ENCODE measurements at regions not wholly inside any gene's neighbourhood (a gene's known extent, or its start where the extent isn't known, plus 50 kb on each side); places are given as distances from the start of the nearest gene placed in this dataset.
"Not testable (repeated sequence)": the region's sequence is repeated elsewhere in the genome, so short reads cannot be mapped to it uniquely, and the experiment has no call there.

- Histone ChIP-seq H3K9ac (ENCODE audit: low read depth in 1 of 3, low read length in 3 of 3) (no peak overlapping the region), H3K27ac (ENCODE audit: low read depth, low read length) (no peak overlapping the region), H3K36me3 (ENCODE audit: control insufficient read depth in 3 of 3, insufficient read depth in 3 of 3, low read length in 3 of 3) (no peaks in the 10 kb centered on the region), H3K9me3 (ENCODE audit: control insufficient read depth in 3 of 3, low read length in 3 of 3) (no peaks in the 10 kb centered on the region), H3K4me3 (ENCODE audit: low read length in 3 of 3) (no peak overlapping the region), H3K27me3 (ENCODE audit: control insufficient read depth in 3 of 3, insufficient read depth in 3 of 3, low read length in 3 of 3) (no peaks in the 10 kb centered on the region), H3K4me1 (ENCODE audit: control insufficient read depth in 3 of 3, insufficient read depth in 3 of 3, low read length in 3 of 3) (peaks cover 0 to 3% (median 2%) of the 10 kb centered on the region in 3 donors)
These were observed 181.5 kb upstream of the E2F8 start for GRCh38 chr11:19422276-19422675.

GRCh38 chr11:19420868-19421533, 180.3 kb upstream of the E2F8 start:
- Histone ChIP-seq H3K27ac (ENCODE audit: low read depth, low read length) (no peak overlapping the region), H3K9me3 (ENCODE audit: control insufficient read depth in 3 of 3, low read length in 3 of 3) (no peaks in the 10 kb centered on the region), H3K36me3 (ENCODE audit: control insufficient read depth in 3 of 3, insufficient read depth in 3 of 3, low read length in 3 of 3) (no peaks in the 10 kb centered on the region), H3K27me3 (ENCODE audit: control insufficient read depth in 3 of 3, insufficient read depth in 3 of 3, low read length in 3 of 3) (no peaks in the 10 kb centered on the region), H3K9ac (ENCODE audit: low read depth in 1 of 3, low read length in 3 of 3) (no peak overlapping the region), H3K4me3 (ENCODE audit: low read length in 3 of 3) (no peak overlapping the region), H3K4me1 (ENCODE audit: control insufficient read depth in 3 of 3, insufficient read depth in 3 of 3, low read length in 3 of 3) (peaks cover 0 to 2% (median 0%) of the 10 kb centered on the region in 3 donors)

DNA sequence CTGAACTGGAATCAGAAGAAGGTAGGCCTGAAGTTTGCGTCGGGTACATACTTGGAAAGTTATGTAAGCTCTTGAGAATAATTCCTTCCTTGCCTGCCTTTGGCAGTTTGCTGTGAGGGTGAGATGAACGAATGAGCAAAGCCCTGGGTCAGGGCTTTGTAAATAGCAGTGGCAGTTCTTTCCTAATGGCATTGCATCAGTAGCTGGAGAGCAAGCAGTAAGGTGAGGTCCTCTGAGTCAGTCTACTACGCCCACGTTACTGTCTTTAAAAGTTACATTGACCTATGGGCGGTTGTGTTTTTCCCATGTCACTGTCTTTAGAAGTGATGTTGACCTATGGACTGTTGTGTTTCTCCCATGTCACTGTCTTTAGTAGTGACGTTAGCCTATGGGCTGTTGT, 179.1 kb upstream of the E2F8 start:
- Histone ChIP-seq H3K4me1 (ENCODE audit: control insufficient read depth in 3 of 3, insufficient read depth in 3 of 3, low read length in 3 of 3) (peaks cover 0 to 2% (median 0%) of the 10 kb centered on the region in 3 donors), H3K4me3 (ENCODE audit: low read length in 3 of 3) (no peak overlapping the region)

GRCh38 chr11:19419021-19419750, 178.4 kb upstream of the E2F8 start:
- H3K27me3 ChIP-seq (ENCODE audit: control insufficient read depth in 3 of 3, insufficient read depth in 3 of 3, low read length in 3 of 3), result no peaks in the 10 kb centered on the region
- no peaks in the 10 kb centered on the region for H3K9me3 ChIP-seq (ENCODE audit: control insufficient read depth in 3 of 3, low read length in 3 of 3)
- H3K36me3 ChIP-seq (ENCODE audit: control insufficient read depth in 3 of 3, insufficient read depth in 3 of 3, low read length in 3 of 3), result no peaks in the 10 kb centered on the region
- no peak overlapping the region for H3K4me3 ChIP-seq (ENCODE audit: low read length in 3 of 3)
- H3K27ac ChIP-seq (ENCODE audit: low read depth, low read length), result no peak overlapping the region
- H3K4me1 ChIP-seq (ENCODE audit: control insufficient read depth in 3 of 3, insufficient read depth in 3 of 3, low read length in 3 of 3), result peaks cover 0 to 2% (median 0%) of the 10 kb centered on the region in 3 donors
- no peak overlapping the region for H3K9ac ChIP-seq (ENCODE audit: low read depth in 1 of 3, low read length in 3 of 3)

More for the DNA sequence above, 179.1 kb upstream of the E2F8 start:
- H3K36me3 ChIP-seq (ENCODE audit: control insufficient read depth in 3 of 3, insufficient read depth in 3 of 3, low read length in 3 of 3), result no peaks in the 10 kb centered on the region
- H3K27me3 ChIP-seq (ENCODE audit: control insufficient read depth in 3 of 3, insufficient read depth in 3 of 3, low read length in 3 of 3), result no peaks in the 10 kb centered on the region
- no peak overlapping the region for H3K9ac ChIP-seq (ENCODE audit: low read depth in 1 of 3, low read length in 3 of 3)
- no peak overlapping the region for H3K27ac ChIP-seq (ENCODE audit: low read depth, low read length)
- H3K9me3 ChIP-seq (ENCODE audit: control insufficient read depth in 3 of 3, low read length in 3 of 3), result no peaks in the 10 kb centered on the region

DNA sequence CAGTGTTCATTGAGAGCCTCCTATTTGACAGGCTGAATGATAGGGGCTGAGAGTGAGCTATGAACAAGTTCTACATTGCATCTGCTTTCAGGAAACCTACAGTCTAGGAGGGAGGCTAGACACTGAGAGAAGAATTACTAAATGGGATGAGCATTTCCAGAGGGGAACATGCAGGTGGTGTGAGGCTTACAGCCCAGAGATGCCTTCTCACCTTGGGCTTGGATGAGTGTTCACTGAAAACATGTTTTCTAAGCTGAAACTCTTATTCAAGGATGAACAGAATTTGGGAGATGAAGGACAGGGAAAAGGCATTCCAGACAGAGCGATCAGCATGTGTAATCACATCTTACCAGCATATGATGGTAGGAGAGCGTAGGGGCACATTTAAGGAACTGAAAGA, 177.5 kb upstream of the E2F8 start:
- H3K9ac ChIP-seq (ENCODE audit: low read depth in 1 of 3, low read length in 3 of 3), result no peak overlapping the region
- no peak overlapping the region for H3K27ac ChIP-seq (ENCODE audit: low read depth, low read length)
- H3K9me3 ChIP-seq (ENCODE audit: control insufficient read depth in 3 of 3, low read length in 3 of 3), result no peaks in the 10 kb centered on the region
- no peaks in the 10 kb centered on the region for H3K36me3 ChIP-seq (ENCODE audit: control insufficient read depth in 3 of 3, insufficient read depth in 3 of 3, low read length in 3 of 3)
- no peak overlapping the region for H3K4me3 ChIP-seq (ENCODE audit: low read length in 3 of 3)
- H3K27me3 ChIP-seq (ENCODE audit: control insufficient read depth in 3 of 3, insufficient read depth in 3 of 3, low read length in 3 of 3), result no peaks in the 10 kb centered on the region
- peaks cover 0 to 2% (median 0%) of the 10 kb centered on the region in 3 donors for H3K4me1 ChIP-seq (ENCODE audit: control insufficient read depth in 3 of 3, insufficient read depth in 3 of 3, low read length in 3 of 3)

DNA sequence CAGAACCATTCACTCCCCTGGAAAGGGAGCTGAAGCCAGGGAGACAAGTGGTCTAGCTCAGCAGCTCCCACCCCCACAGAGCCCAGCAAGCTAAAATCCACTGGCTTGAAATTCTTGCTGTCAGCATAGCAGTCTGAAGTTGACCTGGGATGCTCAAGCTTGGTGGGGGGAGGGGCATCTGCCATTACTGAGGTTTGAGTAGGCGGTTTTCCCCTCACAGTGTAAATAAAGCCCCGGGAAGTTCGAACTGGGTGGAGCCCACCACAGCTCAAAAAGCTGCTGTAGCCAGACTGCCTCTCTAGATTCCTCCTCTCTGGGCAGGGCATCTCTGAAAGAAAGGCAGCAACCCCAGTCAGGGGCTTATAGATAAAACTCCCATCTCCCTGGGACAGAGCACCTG, 171.3 kb upstream of the E2F8 start:
- not testable (repeated sequence) for H3K9me3 ChIP-seq (ENCODE audit: control insufficient read depth in 3 of 3, low read length in 3 of 3); H3K9ac ChIP-seq (ENCODE audit: low read depth in 1 of 3, low read length in 3 of 3); H3K27ac ChIP-seq (ENCODE audit: low read depth, low read length); H3K27me3 ChIP-seq (ENCODE audit: control insufficient read depth in 3 of 3, insufficient read depth in 3 of 3, low read length in 3 of 3); H3K4me1 ChIP-seq (ENCODE audit: control insufficient read depth in 3 of 3, insufficient read depth in 3 of 3, low read length in 3 of 3); H3K36me3 ChIP-seq (ENCODE audit: control insufficient read depth in 3 of 3, insufficient read depth in 3 of 3, low read length in 3 of 3); H3K4me3 ChIP-seq (ENCODE audit: low read length in 3 of 3)

- H3K4me3 ChIP-seq (ENCODE audit: low read length in 3 of 3), result no peak overlapping the region
- no peaks in the 10 kb centered on the region for H3K27me3 ChIP-seq (ENCODE audit: control insufficient read depth in 3 of 3, insufficient read depth in 3 of 3, low read length in 3 of 3)
- H3K36me3 ChIP-seq (ENCODE audit: control insufficient read depth in 3 of 3, insufficient read depth in 3 of 3, low read length in 3 of 3), result no peaks in the 10 kb centered on the region
- peaks cover 0 to 2% (median 0%) of the 10 kb centered on the region in 3 donors for H3K4me1 ChIP-seq (ENCODE audit: control insufficient read depth in 3 of 3, insufficient read depth in 3 of 3, low read length in 3 of 3)
- H3K9ac ChIP-seq (ENCODE audit: low read depth in 1 of 3, low read length in 3 of 3), result no peak overlapping the region
- no peaks in the 10 kb centered on the region for H3K9me3 ChIP-seq (ENCODE audit: control insufficient read depth in 3 of 3, low read length in 3 of 3)
- H3K27ac ChIP-seq (ENCODE audit: low read depth, low read length), result no peak overlapping the region
These were observed 169.3 kb upstream of the E2F8 start for GRCh38 chr11:19410032-19410431.

DNA sequence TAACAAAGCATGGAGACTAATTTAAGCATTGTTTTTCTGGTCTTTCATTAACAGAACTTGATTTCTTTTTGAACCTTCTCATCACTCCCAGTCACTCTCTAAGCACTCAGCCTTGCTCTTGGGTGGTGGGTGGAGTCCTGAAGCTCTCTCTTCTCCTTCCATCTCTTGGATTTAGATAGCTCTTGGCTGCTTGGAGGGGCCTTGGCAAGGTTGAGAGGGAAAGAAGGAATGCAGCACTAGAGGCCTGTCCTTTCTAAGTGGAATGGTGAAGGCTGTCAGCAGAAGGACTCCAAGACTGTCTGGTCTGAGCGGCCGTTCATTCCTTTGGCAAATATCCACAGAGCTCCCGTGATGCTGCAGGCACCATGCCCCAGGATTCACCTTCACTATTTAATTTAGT, 168.6 kb upstream of the E2F8 start:
- H3K4me1 ChIP-seq (ENCODE audit: control insufficient read depth in 3 of 3, insufficient read depth in 3 of 3, low read length in 3 of 3), result peaks cover 0 to 2% (median 0%) of the 10 kb centered on the region in 3 donors
- no peak overlapping the region for H3K9ac ChIP-seq (ENCODE audit: low read depth in 1 of 3, low read length in 3 of 3)
- no peaks in the 10 kb centered on the region for H3K9me3 ChIP-seq (ENCODE audit: control insufficient read depth in 3 of 3, low read length in 3 of 3)
- H3K4me3 ChIP-seq (ENCODE audit: low read length in 3 of 3), result no peak overlapping the region
- no peaks in the 10 kb centered on the region for H3K36me3 ChIP-seq (ENCODE audit: control insufficient read depth in 3 of 3, insufficient read depth in 3 of 3, low read length in 3 of 3)
- H3K27ac ChIP-seq (ENCODE audit: low read depth, low read length), result no peak overlapping the region
- no peaks in the 10 kb centered on the region for H3K27me3 ChIP-seq (ENCODE audit: control insufficient read depth in 3 of 3, insufficient read depth in 3 of 3, low read length in 3 of 3)

GRCh38 chr11:19407677-19408270, 167.0 kb upstream of the E2F8 start:
- H3K4me1 ChIP-seq (ENCODE audit: control insufficient read depth in 3 of 3, insufficient read depth in 3 of 3, low read length in 3 of 3), result peaks cover 0 to 2% (median 0%) of the 10 kb centered on the region in 3 donors
- no peaks in the 10 kb centered on the region for H3K36me3 ChIP-seq (ENCODE audit: control insufficient read depth in 3 of 3, insufficient read depth in 3 of 3, low read length in 3 of 3)
- no peaks in the 10 kb centered on the region for H3K9me3 ChIP-seq (ENCODE audit: control insufficient read depth in 3 of 3, low read length in 3 of 3)
- no peaks in the 10 kb centered on the region for H3K27me3 ChIP-seq (ENCODE audit: control insufficient read depth in 3 of 3, insufficient read depth in 3 of 3, low read length in 3 of 3)
- H3K27ac ChIP-seq (ENCODE audit: low read depth, low read length), result no peak overlapping the region
- H3K9ac ChIP-seq (ENCODE audit: low read depth in 1 of 3, low read length in 3 of 3), result no peak overlapping the region
- H3K4me3 ChIP-seq (ENCODE audit: low read length in 3 of 3), result no peak overlapping the region

- H3K4me3 ChIP-seq (ENCODE audit: low read length in 3 of 3), result no peak overlapping the region
- no peaks in the 10 kb centered on the region for H3K36me3 ChIP-seq (ENCODE audit: control insufficient read depth in 3 of 3, insufficient read depth in 3 of 3, low read length in 3 of 3)
- no peaks in the 10 kb centered on the region for H3K9me3 ChIP-seq (ENCODE audit: control insufficient read depth in 3 of 3, low read length in 3 of 3)
- H3K4me1 ChIP-seq (ENCODE audit: control insufficient read depth in 3 of 3, insufficient read depth in 3 of 3, low read length in 3 of 3), result peaks cover 0 to 2% (median 0%) of the 10 kb centered on the region in 3 donors
- H3K9ac ChIP-seq (ENCODE audit: low read depth in 1 of 3, low read length in 3 of 3), result no peak overlapping the region
- H3K27ac ChIP-seq (ENCODE audit: low read depth, low read length), result no peak overlapping the region
- H3K27me3 ChIP-seq (ENCODE audit: control insufficient read depth in 3 of 3, insufficient read depth in 3 of 3, low read length in 3 of 3), result peaks cover 0 to 2% (median 0%) of the 10 kb centered on the region in 3 donors
These were observed 165.2 kb upstream of the E2F8 start for GRCh38 chr11:19405966-19406365.
